Stimulated activated CD4-positive, alpha-beta T cell treated with anti-CD3 and anti-CD28 coated beads, Interleukin-1b, Interleukin-23, amount 100 ng/mL, for 4 hours (primary cell): ENCODE measurements at regions not wholly inside any gene's neighbourhood (a gene's known extent, or its start where the extent isn't known, plus 50 kb on each side); places are given as distances from the start of the nearest gene placed in this dataset.
"Not testable (repeated sequence)": the region's sequence is repeated elsewhere in the genome, so short reads cannot be mapped to it uniquely, and the experiment has no call there.

ENCODE experiments used
- DNase-seq, 2 donors: peaks; one replicate each; pipeline ENCODE4 v3.0.0-alpha.2; 2020; ENCODE audit warnings: low read depth in 2 of 2

GRCh38 chr5:68966596-68966995 lies 127.2 kb upstream of the SLC30A5 start:
- DNase-seq, result no peak

- no peak for DNase-seq
Measured at GRCh38 chr5:68968429-68968828, 125.4 kb upstream of the SLC30A5 start.

GRCh38 chr5:68970617-68971016 lies 123.2 kb upstream of the SLC30A5 start:
- DNase-seq, result no peak

GRCh38 chr5:68973696-68974095 lies 120.1 kb upstream of the SLC30A5 start:
- DNase-seq, result no peak

DNA sequence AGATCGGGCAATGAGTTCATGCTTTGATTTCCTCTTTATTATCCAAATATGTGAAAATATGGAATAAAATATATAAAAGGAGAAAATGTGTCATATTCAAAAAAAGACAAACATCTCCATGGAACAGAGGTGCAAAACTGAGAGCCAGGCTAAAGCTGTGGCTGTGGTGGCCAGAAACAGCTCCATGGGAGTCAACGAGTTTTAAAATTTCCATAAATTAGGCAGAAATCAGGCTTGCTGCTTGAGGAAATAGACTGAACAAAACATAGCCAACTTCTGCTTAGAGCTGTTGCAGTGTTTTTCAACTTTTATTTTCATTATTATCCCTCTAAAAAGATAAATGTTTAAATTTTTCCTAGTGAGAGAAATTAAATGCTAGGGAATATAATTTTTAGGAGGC lies 110.8 kb upstream of the SLC30A5 start:
- no peak for DNase-seq

DNA sequence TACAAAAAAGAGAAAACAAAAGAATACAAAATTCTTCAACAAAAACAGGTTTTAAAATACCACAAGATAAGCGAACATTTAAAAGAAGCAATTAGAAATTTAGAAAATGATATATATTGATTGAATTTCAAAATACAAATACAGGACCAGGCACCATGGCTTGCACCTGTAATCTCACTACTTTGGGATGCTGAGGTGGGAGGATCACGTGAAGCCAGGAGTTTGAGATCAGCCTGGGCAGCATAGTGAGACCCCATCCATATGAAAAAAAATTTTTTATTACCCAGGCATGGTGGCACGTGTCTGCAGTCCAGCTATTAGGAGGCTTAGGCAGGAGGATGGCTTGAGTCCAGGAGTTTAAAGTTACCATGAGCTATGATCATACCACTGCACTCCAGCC lies 109.9 kb upstream of the SLC30A5 start:
- no peak for DNase-seq

GRCh38 chr5:68991279-68992084 lies 102.3 kb upstream of the SLC30A5 start:
- no peak for DNase-seq

DNA sequence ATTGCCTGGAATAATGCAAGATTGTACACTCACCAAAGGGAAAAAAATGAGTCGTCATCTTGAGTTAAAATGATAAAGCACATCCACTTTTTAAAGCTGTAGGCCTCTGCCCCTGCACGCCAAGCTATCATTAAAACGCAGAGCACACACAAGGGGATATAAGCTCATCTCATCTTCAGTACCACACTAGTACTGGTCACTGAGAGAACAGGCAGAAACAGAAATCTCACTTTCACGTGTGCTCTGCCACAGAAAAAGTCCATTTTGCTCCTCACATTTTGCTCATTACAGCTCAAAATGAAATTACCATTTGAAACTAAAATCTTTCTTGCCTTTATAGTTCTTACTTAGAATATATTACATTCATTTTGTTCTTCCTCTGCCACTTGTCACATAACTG lies 99.2 kb upstream of the SLC30A5 start:
- no peak for DNase-seq

DNA sequence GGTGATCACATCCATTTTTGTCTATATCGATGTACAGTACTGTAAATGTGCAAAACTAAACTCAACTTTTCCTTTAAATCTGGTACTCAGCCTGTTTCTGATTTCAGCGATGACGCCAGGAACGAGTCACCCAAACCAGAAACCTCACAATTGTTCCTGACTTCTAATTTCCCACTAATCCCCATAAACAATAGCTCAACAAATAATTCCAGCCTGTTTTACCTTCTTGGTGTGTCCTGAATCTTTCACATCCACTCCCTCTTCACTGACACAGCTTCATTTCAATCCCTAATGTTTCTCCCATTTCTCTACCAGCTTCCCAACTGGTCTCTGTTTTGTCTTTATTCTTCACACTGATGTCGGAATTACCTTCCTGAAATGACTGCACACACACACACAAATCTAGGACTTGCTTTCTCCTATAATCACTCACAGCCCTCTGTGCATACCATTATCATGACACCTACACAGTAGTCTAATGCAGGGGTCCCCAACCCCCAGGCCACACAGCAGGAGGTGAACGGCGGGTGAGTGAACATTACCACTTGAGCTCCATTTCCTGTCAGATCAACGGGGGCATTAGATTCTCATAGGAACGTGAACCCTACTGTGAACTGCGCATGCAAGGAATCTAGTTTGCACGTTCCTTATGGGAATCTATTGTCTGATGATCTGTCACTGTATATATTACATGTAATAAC lies 97.8 kb upstream of the SLC30A5 start:
- DNase-seq, result no peak

DNA sequence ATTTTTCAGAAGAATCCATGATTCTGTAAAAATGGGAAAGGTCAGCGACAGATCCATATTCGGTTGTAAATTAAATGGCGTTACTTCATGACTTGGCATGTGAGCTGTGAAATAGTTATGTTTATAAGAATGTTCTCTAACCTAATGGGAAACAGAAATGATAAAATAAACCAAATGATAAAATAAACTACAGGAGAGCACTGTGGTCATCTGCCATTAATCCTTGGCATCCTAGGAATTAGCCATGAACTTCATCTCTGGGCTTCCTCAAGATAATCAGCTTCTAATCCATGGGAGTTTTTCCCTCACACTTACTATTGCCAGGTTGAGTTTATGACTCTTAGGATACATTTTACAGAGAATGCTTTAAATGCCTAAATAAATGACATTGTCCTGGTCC lies 94.6 kb upstream of the SLC30A5 start:
- no peak for DNase-seq

- no peak for DNase-seq
Measured at GRCh38 chr5:69000216-69000919, 93.4 kb upstream of the SLC30A5 start.

DNA sequence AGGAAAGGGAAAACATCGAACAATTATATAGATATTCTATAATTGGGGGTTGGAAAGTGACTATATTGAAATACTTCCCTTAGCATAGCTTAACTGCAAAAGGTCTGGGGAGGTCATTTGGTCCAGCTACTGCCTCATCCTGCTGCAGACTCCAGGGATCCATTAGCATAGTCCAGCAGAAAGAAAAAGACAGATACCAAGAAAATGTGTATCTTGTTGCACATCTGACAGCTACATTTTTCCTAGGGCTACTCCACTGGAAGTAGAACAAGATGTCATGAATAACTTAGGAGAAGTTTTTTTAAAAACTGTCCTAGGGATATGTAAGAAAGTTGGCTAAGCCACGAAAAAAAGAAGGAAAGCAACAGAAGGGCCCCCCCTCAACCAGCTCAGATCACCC lies 92.9 kb upstream of the SLC30A5 start:
- no peak for DNase-seq

DNA sequence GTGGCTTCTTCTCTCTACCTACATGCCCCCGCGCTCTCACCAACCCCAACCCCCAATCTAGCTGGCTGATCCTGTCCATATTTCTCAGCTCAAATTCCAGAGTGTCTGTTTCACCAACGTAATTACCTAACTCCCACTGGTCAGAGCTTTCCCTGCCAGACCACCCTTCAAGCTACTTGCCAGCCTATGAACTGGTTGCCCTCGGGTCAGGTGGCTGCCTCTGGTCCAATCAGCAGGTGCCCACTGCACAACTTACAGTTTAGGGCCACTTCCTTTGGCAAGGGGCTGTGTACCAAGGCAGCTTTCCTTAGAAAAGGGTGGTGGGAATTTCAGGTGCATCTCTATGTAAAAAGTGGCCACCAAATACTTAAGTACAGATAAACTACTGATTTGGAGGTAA lies 92.2 kb upstream of the SLC30A5 start:
- no peak for DNase-seq

DNA sequence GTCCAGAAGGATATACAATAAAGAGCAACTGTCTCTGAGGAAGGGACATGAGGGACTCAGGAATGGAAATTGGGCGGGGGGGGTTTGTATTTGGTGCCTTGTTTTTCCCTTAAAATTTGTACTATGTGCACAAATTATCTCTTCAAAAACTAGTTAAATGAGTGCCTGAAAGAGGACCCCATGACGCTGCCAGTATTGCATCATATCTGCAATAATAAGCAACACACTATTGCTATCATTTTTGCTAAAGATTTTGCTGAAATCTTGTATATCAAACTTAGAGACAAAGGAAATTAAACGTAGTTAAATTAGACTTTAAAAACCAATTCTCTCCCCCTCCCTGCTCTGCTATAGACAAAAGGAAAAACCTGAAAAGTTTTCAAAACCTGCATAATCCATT lies 89.7 kb upstream of the SLC30A5 start:
- no peak for DNase-seq

DNA sequence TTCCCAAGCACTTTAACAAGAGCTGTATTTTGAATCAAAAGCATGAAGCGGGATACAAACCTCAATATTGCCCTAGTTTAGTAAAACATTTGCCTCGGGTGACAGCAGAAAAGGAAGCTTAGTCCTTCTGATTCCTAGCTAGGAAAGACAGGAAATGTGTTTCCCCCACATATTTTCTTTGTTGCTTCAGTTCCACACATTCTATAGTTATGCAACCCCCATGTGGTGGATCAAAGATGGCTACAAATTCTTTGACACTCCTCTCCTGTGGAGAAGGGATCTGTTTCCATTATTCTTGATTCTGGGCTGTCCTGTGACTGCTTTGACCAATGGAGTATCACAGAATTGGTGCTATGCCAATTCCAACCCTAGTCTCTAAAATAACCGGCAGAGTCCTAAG lies 89.1 kb upstream of the SLC30A5 start:
- no peak for DNase-seq

DNA sequence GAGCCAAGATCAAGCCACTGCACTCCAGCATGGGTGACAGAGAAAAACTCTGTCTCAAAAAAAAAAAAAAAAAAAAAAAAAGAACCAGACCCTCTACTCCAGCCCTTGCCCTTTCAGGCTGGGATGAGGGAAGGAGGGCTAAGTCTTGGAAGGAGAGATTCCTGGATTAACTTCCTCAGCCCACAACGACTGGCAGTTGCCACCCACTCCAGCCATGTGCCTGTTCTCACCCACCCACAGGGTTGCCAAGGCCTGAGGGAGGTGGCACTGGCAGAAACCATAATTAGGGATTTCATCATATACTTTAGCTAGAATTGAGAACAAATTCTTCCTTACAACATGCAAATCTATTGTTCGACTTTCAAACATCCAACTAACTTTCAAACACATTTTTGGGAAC lies 87.8 kb upstream of the SLC30A5 start:
- DNase-seq, result no peak

DNA sequence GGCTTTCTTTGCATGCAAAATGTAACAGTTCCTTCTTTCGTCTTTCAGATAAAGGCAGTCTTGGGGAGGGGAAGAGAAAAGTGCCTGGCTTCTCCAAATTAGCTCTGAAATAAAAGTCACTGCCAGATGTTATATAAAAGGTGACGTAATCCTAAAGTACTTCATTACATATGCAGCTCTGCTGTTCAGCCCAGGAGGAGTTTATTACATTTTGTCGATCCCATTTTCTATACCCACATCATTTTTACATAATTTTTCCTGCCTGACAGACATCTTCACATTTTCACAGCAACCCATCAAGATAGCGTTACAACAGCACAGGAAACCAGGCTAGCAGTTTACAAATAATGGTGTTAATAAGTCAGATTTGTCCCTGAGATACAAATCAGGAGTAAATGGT lies 86.7 kb upstream of the SLC30A5 start:
- DNase-seq, result no peak

DNA sequence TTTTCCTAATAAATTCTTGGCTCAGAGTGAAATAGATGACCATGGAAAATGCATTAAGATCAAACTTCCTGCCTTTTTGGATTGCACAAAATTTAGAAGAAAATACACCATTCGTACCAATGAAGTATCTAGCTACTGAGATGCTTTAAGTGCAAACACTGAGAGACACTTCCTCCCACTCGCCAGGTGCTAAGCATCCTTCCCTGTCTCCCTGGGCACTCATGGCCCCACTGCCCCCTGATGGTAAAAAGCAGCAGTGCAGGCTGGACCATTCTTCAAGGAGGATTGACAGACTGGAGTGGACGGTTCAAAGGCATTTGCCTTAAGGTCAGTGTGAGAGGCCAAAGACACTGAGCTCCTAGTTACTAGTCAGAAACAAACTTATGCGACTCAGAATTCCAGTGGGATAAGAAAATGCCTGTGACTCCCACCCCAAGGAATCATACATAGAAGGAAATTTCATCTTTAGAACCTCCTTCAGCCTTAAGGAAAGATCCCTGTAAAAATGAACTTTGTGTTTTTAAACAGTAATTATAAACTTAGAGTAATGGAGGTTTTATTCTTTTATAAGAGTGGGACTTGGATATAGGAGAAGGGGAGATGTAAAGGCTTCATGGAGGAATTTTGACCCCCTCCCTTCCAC lies 86.0 kb upstream of the SLC30A5 start:
- DNase-seq, result peak; percentile 57 to 59

DNA sequence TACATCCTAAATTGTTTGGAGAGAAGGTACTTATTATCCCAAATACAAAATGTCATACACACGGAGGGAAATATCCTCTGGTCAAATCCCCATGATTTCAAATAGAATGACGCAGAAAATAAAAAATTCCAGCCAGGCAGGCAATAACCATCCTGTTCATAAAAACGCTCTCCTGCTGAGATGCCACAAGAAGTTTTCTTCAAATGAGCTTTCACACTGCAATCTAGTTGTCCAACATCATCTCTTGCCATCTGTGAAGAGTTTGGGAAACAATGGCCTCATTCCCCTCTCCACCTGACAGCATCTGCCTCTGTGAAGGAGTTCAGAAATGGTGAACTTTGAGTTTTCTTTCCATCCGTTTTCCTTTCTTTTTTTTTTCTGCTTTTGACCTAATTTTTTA lies 83.3 kb upstream of the SLC30A5 start:
- DNase-seq, result no peak

- no peak for DNase-seq
Measured at GRCh38 chr5:69011910-69012309, 81.9 kb upstream of the SLC30A5 start.

DNA sequence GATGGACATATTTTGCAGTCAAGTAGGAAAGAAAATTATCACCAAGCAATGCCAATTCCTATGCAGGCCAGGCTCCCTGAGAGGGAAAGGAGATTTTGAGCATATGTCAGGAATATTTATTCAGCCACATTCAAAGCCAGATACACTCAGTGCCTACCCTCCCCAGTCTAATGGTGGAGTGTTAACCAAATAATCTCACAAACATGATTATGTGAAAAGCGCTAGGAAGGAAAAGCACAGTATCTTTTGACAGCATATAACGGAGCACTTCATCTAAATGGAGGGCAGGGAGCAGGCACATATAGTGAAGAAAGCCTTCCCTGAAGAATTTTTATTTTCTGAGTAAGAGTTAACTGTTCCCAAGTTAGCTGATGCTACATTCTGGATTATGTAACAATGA lies 80.3 kb upstream of the SLC30A5 start:
- no peak for DNase-seq

DNA sequence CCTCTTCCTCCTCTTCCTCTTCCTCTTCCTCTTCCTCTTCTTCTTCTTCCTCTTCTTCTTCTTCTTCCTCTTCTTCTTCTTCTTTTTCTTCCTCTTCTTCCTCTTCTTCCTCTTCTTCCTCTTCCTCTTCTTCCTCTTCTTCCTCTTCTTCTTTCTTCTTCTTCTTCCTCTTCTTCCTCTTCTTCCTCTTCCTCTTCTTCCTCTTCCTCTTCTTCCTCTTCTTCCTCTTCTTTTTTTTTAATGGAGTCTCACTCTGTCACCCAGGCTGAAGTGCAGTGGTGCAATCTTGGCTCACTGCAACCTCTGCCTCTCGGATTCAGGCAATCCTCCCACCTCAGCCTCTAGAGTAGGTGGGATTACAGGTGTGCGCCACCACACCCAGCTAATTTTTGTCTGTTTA lies 79.8 kb upstream of the SLC30A5 start:
- not testable (repeated sequence) for DNase-seq
